Gastroesophageal sphincter (tissue), 4 donors: ENCODE measurements at regions not wholly inside any gene's neighbourhood (a gene's known extent, or its start where the extent isn't known, plus 50 kb on each side); places are given as distances from the start of the nearest gene placed in this dataset.

Experiments used
- ATAC-seq: fragments of 150-250 bp; one replicate; pipeline ENCODE4 v1.9.1; 2016; ENCODE audit warnings: mild to moderate bottlenecking, moderate library complexity
- H3K27ac ChIP-seq, 4 donors: fragments of 200-600 bp; sonication (generic) in 3 of 4; 1 replicate in 3 of 4; 2 replicates in 1 of 4; pipeline ENCODE4 v1.5.1; 2016 to 2019
- H3K27me3 ChIP-seq: fragments of 200-600 bp; sonication (generic); one replicate; pipeline ENCODE4 v1.5.1; 2019
- H3K36me3 ChIP-seq, 2 donors: fragments of 200-600 bp; sonication (generic); one replicate each; pipeline ENCODE4 v1.5.1; 2019; ENCODE audit warnings: control low read depth in 1 of 2
- H3K4me1 ChIP-seq, 3 donors: fragments of 200-600 bp; sonication (generic); 1 replicate in 2 of 3; 2 replicates in 1 of 3; pipeline ENCODE4 v1.5.1; 2016 to 2019; ENCODE audit warnings: control low read depth in 2 of 3
- H3K4me3 ChIP-seq, 2 donors: fragments of 200-600 bp; sonication (generic); one replicate each; pipeline ENCODE4 v1.5.1; 2019; ENCODE audit warnings: mild to moderate bottlenecking in 1 of 2, moderate library complexity in 1 of 2
- H3K9me3 ChIP-seq, 3 donors: fragments of 200-600 bp; sonication (generic); one replicate each; pipeline ENCODE4 v1.5.1; 2017 to 2019; ENCODE audit warnings: control low read depth in 2 of 3
- CTCF ChIP-seq, 4 experiments: fragments of 200-600 bp in 2 of 4; fragments of 450-650 bp in 2 of 4; sonication (generic) in 1 of 4; IDR thresholded peaks; one replicate each; pipeline ENCODE4 v1.5.1; 2017 to 2019; ENCODE audit warnings: antibody characterized with exemption in 4 of 4, mild to moderate bottlenecking in 2 of 4, moderate library complexity in 2 of 4
- EP300 ChIP-seq: sonication (generic); formaldehyde crosslinking; IDR thresholded peaks from one replicate; pipeline ENCODE4 v1.6.1; 2017; ENCODE audit warnings: antibody characterized with exemption, mild to moderate bottlenecking
- POLR2A ChIP-seq, 2 donors: fragments of 450-650 bp; IDR thresholded peaks; one replicate each; pipeline ENCODE4 v1.6.1; 2017; ENCODE audit warnings: antibody characterized with exemption in 2 of 2, mild to moderate bottlenecking in 2 of 2, moderate library complexity in 1 of 2
- POLR2AphosphoS5 ChIP-seq: sonication (generic); formaldehyde crosslinking; IDR thresholded peaks from one replicate; pipeline ENCODE4 v1.6.1; 2017; ENCODE audit warnings: antibody characterized with exemption
- WGBS, 2 donors: methylation state at CpG; one replicate each; pipeline ENCODE4 v1.1.5; 2018; ENCODE audit warnings: low coverage in 1 of 2; 5-methylcytosine and 5-hydroxymethylcytosine counted together

- Histone ChIP-seq H3K9me3 (no peaks in the 10 kb centered on the region), H3K36me3 (peaks cover 0 to 22% of the 10 kb centered on the region in 2 donors), H3K4me1 (peaks cover 3 to 64% (median 3%) of the 10 kb centered on the region in 3 donors), H3K27me3 (no peaks in the 10 kb centered on the region), H3K4me3 (no peak overlapping the region), H3K27ac (no peak overlapping the region)
- 89% methylated on average over 1 of the region's 2 CpGs; no CpG with 5 or more reads in 1 of the 2 donors for WGBS, 2 donors
- no peak for ATAC-seq
- TF ChIP-seq POLR2A (IDR thresholded peaks at IDR 0.05): no peak
These were observed 203.0 kb upstream of the KLF14 start for GRCh38 chr7:130937016-130937415.

DNA sequence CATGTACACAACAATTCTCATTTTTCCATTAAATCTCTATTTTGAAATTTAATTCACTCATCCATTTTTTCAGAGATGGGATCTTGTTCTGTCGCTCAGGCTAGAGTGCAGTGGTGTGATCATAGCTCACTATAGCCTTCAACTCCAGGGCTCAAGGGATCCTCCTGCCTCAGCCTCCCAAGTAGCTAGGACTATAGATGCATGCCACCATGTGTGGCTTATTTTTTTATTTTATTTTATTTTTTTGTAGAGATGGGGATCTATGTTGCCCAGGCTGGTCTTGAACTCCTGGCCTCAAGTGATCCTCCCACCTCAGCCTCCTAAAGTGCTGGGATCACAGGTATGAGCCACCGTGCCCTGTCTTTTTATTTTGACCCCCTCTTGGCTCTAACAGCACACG lies 203.8 kb upstream of the KLF14 start:
- H3K27me3 ChIP-seq: no peaks in the 10 kb centered on the region
- peaks cover 0 to 19% of the 10 kb centered on the region in 2 donors for H3K36me3 ChIP-seq
- no peak overlapping the region for H3K4me3 ChIP-seq
- H3K4me1 ChIP-seq: peaks cover 6 to 70% (median 9%) of the 10 kb centered on the region in 3 donors
- no peak for ATAC-seq
- H3K27ac ChIP-seq: no peak overlapping the region
- no peaks in the 10 kb centered on the region for H3K9me3 ChIP-seq
- WGBS, 2 donors: 91 to 96% methylated on average over 3 of the region's 3 CpGs
- no peak for TF ChIP-seq EP300
- TF ChIP-seq CTCF (IDR thresholded peaks at IDR 0.05): no peak
- no peak for TF ChIP-seq POLR2AphosphoS5
- no peak for TF ChIP-seq POLR2A (IDR thresholded peaks at IDR 0.05)

DNA sequence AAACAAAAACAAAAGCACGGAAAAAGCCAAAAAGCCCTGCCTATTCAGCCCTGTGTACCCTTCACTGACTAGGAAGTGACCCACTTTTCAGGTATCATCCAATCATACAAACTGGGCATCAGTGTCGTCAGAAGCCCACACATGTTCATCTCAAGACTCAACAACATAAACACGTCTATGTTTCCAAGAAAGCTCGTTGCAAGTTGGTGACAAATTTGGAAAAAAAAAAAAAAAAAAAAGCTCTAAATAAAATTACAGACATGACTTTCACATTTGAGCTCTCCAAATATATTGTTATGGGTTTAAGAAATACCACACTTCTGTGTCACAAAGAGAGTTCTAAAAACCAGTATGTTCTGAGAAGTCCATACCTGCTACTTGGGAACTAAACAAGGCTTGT lies 204.7 kb upstream of the KLF14 start:
- no peaks in the 10 kb centered on the region for H3K27me3 ChIP-seq
- WGBS, 2 donors: 57 to 65% methylated on average over 4 of the region's 4 CpGs
- H3K9me3 ChIP-seq: no peaks in the 10 kb centered on the region
- peaks cover 8 to 79% (median 13%) of the 10 kb centered on the region in 3 donors for H3K4me1 ChIP-seq
- no peak for ATAC-seq
- H3K36me3 ChIP-seq: peaks cover 0 to 17% of the 10 kb centered on the region in 2 donors
- H3K27ac ChIP-seq: no peak overlapping the region
- no peak overlapping the region for H3K4me3 ChIP-seq
- TF ChIP-seq POLR2AphosphoS5 (no peak), EP300 (no peak), POLR2A (IDR thresholded peaks at IDR 0.05) (no peak), CTCF (IDR thresholded peaks at IDR 0.05) (no peak)

GRCh38 chr7:130939321-130940095 lies 205.5 kb upstream of the KLF14 start:
- no peak overlapping the region for H3K4me3 ChIP-seq
- peak overlapping the region in 1 of 4 donors; percentile 31 for H3K27ac ChIP-seq
- H3K27me3 ChIP-seq: no peaks in the 10 kb centered on the region
- ATAC-seq: no peak
- WGBS, 2 donors: 53 to 68% methylated on average over 3 of the region's 3 CpGs
- TF ChIP-seq CTCF (IDR thresholded peaks at IDR 0.05): no peak
- TF ChIP-seq POLR2AphosphoS5: no peak
- no peak for TF ChIP-seq POLR2A (IDR thresholded peaks at IDR 0.05)
- TF ChIP-seq EP300: no peak
- H3K36me3 ChIP-seq: peaks cover 0 to 14% of the 10 kb centered on the region in 2 donors
- peaks cover 12 to 87% (median 13%) of the 10 kb centered on the region in 3 donors for H3K4me1 ChIP-seq
- H3K9me3 ChIP-seq: no peaks in the 10 kb centered on the region

DNA sequence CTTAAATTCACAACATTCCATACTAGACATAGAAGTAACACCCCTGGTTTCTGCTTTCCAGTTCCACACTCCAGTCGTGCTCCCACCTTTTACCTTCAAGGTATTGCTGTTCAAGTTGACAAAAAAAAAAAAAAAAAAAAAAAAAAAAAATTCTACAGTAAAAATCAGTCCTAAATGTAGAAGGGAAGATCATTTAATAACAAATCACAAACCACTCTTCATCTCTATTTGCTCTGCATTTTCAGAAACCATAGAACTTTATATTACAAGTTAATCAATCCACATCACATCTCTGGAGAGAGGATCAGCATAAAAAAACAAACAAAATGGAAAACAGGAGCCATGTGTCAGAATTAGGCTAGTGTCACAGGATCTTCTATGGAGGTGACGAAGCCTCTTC lies 206.3 kb upstream of the KLF14 start:
- H3K4me1 ChIP-seq: peaks cover 13 to 95% (median 15%) of the 10 kb centered on the region in 3 donors
- H3K4me3 ChIP-seq: no peak overlapping the region
- no peak for TF ChIP-seq CTCF (IDR thresholded peaks at IDR 0.05)
- no peak for TF ChIP-seq POLR2A (IDR thresholded peaks at IDR 0.05)
- no peak for TF ChIP-seq EP300
- no peak for TF ChIP-seq POLR2AphosphoS5
- H3K9me3 ChIP-seq: no peaks in the 10 kb centered on the region
- no peak for ATAC-seq
- H3K27me3 ChIP-seq: no peaks in the 10 kb centered on the region
- WGBS, 2 donors: 72 to 100% methylated on average over 1 to 2 of the region's 2 CpGs
- H3K27ac ChIP-seq: peak overlapping the region in 1 of 4 donors; percentile 31
- peaks cover 0 to 6% of the 10 kb centered on the region in 2 donors for H3K36me3 ChIP-seq
